NCI-H526 treated with DMSO at 0.1 percent for 48 hours (cell line): ENCODE measurements at regions not wholly inside any gene's neighbourhood (a gene's known extent, or its start where the extent isn't known, plus 50 kb on each side); places are given as distances from the start of the nearest gene placed in this dataset.

Source experiments
- DNase-seq: peaks from one replicate; lab custom pipeline; 2025; lab: John Stamatoyannopoulos, UW

DNA sequence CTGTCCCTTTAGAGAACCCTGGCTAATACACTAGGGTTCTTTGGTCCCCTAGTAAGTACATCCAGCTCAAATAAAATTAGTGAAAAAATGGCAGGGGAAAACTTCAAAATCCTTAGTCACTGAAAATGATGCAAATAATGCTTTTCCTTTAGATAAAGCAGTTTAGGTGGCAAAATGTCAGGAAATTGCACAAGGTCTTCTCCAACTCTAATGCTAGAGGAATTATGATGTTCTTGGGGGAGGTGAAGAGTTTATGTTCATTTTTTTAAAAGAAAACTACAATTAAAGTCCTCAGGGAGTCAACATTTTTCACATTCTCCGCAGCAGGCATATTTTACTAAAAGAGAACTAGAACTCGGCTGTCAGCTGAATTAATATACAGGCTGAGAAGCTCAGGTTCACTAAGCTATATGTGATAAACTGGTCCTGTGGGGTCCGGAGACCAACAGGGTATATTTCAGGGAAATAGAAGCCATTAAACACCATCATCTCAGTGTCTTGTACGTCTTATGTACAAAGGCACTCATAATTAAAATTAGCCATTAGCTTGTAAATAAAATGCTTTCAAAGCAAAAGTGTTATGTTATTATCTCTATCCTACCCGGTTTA, 1164.7 kb upstream of the AUTS2 start:
- no peak for DNase-seq

DNA sequence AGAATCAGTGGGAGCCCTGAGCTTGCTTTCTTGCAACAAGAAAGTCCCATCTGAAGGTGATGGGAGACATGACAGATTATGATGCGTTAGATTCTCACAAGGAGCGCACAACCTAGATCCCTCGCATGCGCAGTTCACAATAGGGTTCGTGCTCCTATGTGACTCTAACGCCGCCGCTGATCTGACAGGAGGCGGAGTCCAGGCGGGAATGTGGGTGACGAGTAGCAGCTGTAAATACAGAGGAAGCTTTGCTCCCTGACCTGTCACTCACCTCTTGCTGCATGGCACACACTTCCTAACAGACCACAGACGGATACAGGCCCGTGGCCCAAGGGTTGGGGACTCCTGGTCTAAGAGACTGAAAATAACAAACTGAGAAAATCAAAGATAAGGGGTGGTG, 1163.4 kb upstream of the AUTS2 start:
- no peak for DNase-seq

DNA sequence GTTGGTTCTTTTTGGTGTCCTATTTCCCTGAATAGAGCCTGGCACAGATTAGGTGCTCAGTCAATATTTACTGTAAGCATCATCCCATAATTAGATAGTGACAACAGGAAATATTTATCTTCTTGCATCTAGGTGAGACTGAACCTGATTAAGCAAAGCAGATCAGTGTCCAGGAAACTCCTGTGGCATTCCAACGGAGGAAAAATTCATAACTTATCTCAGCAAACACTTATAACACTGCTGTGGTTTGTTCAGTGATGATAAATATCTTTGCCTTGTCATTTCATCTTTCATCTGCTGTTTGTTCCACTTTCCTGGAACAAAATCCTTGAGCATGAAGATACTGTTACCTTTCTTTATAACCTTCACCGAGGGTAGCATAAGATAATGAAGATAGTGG, 1160.3 kb upstream of the AUTS2 start:
- no peak for DNase-seq

DNA sequence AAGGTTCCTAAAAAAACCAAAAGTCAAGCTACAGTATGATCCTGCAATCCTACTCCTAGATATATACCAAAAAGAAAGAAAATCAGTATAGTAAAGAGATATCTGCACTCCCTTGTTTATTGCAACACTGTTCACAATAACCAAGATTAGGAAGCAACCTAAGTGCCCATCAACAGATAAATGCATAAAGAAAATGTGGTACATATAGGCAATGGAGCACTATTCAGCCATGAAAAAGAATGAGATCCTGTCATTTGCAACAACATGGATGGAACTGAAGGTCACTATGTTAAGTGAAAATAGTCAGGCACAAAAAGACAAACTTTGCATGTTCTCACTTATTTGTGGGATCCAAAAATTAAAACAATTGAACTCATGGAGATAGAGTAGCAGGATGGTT, 1159.5 kb upstream of the AUTS2 start:
- DNase-seq = no peak

DNA sequence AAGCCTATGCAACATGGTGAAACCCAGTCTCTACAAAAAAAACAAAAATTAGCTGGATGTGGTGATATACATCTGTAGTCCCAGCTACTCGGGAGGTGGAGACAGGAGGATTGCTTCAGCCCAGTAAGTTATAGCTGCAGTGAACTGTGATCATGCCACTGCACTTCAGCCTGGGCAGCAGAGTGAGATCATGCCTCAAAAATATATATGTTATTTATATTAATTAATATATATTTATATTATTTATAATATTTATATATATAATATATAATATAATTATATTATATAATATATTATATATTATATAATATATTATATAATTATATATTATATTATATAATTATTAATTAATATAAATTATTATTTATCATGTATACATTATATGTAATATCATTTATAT, 1158.4 kb upstream of the AUTS2 start:
- DNase-seq = no peak

DNA sequence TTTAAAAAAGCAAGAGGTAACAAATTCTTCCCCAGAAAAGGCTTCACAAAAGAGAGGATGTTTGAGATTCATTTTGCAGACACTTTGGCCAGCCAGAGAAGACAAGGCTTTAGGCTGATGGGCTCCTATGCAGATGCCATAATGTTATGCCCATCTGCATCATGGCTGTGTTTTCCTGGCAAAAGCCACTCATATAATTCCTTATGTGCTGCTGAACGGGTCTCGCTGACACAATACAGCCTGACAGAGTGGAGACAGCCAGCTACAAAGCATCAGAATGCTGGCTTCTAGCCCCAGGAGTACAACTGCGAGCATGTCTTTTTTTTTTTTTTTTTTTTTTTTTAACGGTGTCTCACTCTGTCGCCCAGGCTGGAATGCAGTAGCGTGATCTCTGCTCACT, 1157.4 kb upstream of the AUTS2 start:
- DNase-seq = no peak

DNA sequence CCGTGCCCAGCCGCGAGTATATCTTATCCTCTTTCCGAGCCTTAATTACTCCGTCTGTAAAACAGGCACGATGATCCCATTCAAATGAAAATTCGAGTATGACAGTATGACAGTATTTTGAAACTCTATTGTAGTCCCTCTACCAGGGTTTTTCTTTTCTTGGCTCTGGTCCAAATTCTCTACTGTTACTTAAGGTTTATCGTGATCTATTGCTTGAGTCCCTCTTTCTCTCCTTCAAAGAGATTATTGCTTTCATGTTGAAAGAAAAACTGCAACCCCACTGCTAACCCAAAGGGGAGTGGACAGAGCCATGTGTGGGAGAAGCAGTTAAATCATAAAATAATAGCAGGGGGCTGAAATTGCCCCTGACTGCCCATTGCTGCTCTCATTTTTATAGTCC, 1156.6 kb upstream of the AUTS2 start:
- DNase-seq = no peak

DNA sequence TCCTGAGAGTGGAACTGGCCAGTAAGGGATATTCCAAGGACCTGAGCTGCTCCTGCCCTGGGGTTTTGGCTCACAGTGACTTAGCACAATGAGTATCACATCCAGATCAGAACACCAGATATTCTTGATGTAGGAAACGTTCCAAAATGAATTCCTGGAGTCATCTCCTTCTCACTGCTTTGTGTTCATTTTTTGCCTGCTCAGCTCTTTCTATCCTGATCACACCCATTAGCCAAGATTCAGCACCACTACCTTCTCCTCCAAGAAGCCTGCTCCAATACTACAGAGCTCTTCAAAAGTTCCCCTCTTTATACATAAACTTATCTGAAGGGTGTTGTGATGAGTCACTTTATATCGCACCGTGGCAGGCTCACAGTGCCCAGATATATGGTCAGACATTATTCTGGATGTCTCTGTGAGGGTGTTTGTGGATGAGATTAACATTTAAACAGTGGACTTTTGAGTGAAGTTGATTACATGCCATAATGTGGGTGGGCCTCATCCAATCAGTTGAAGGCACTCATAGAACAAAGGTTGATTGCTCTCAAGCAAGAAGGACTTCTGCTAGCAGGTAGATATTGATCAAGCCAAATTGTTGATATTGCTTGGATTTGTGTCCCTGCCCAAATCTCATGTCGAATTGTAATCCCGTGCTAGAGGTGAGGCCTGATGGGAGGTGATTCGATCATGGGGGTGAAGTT, 1155.2 kb upstream of the AUTS2 start:
- DNase-seq = no peak

DNA sequence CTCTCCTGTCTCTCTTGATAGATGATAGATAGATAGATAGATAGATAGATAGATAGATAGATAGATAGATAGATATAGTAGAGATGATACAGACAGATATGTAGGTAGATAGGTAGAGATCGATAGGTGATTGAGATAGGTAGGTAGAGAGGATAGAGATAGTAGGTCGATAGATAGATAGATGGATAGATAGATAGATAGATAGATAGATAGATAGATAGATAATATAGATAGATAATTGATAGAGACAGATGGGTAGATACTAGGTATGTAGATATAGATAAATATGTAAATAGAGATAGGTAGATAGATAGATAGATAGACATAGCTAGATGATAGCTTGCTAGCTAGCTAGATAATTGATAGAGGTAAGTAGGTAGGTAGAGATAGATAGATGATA, 1154.2 kb upstream of the AUTS2 start:
- no peak for DNase-seq

DNA sequence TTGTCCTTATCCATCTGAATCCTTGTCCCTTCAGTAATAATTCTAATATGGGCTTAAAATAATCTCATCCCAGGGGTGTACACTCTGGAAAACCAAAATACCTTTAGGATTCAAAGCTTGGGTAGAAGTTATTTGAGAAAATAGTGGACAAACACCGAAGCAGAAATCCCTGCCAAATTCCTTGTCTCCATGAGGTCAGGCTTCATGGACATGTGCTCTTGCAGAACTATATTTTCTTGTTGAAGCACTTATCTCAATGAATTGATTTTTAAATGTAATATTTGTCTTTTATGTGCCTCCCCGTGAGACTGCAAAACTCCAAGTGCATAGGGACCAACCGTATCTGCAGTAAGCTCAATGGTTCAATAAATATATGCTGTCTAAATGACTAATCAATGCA, 1153.3 kb upstream of the AUTS2 start:
- no peak for DNase-seq

DNA sequence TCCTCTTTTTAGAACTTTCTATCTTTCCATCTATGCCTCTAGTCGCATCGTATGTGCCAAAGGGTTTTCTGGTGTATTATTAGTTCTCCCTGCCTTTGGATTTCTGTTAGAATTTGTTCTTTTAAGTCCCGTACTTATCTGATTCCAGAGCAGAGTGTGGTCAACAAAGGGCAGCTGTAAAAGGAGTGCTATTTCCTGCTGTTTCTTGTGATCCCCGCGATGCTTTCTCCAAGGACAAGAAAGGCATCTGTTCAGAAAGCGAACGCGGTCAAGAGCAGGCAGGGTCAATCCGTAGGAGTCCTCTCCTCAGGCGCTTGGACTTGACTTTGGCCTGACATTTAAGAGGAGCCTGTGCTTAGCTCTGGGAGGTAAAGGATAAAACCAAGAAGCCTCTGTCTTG, 1152.1 kb upstream of the AUTS2 start:
- DNase-seq = no peak

DNA sequence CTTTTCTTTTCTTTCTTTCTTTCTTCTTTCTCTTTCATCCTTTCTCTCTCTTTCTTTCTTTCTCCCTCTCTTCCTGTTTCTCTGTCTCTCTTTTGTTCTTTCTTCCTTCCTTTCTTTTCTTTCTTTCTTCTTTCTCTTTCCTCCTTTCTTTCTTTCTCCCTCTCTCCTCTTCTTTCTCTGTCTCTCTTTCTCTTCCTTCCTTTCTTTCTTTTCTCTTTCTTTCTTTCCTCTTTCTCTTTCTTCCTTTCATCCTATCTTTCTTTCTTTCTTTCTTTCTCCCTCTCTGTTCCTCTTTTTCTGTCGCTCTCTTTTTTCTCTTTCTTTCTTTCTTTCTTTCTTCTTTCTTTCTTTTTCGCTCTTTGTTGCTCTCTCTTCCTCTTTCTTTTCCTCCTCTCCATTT, 1149.2 kb upstream of the AUTS2 start:
- no peak for DNase-seq

DNA sequence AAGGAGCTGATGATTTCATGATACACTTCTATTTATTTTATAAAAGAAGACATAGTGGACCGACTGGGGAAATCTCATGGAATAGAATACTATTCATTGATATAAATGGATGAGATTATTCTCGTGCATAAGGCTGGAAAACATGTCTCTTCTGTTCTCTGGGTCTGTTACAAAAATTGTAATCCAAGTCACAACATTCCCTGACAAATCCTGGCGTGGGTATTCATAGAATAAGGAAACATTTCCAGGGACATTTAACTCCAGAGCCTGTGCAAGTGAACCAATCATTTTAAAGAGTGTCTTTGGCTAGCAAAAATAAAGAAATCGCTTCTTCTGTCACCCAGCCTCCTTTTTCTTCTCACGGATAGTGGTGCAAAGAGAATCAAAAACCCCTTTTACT, 1148.5 kb upstream of the AUTS2 start:
- DNase-seq = no peak

DNA sequence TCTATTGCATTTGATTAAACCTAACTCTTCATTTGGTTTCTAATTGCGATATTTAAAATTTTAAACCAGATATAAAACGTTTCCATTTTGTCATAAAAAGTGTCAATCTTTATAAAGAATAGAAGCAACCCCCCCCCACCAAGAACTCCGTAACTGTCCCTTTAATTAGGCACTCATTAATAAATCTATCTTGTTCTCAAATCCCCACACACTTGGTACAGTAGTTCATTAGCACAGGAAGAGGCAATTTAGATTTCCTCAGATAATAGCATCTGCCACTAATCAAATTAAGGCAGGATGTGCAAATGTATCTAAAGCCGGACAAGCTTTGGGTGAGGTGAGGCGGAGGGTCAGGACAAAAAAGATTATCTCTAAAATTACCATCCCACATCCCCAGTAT, 1143.3 kb upstream of the AUTS2 start:
- no peak for DNase-seq

DNA sequence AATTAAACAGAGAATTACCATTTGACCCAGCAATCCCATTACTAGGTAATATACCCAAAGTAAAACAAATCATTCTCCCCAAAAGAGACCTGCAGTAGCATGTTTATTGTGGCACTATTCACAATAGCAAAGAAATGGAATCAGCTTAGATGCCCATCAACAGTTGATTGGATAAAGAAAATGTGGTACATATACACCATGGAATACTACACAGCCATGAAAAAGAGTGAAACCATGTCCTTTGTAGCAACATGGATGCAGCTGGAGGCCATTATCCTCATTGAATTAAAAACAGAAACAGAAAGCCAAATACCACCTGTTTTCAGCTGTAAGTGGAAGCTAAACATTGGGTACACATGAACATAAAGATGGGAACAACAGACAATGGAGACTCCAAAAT, 1141.8 kb upstream of the AUTS2 start:
- no peak for DNase-seq

DNA sequence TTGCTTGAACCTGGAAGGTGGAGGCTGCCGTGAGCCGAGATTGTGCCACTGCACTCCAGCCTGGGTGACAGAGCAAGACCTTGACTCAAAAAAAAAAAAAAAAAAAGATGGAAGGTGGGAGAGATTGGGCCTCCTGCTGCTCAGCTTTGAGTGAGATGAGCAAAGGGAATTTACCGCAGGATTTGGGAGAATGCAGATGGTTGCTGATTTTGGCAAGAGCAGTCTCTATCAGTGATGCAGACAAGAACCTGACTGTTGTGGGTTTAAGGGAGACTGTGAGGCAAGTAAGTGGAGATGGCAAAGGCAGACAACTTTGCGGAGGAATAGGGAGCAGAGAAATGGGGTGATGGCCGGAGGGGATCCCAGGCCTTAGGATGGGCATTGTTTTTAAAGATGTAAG, 1140.8 kb upstream of the AUTS2 start:
- no peak for DNase-seq

DNA sequence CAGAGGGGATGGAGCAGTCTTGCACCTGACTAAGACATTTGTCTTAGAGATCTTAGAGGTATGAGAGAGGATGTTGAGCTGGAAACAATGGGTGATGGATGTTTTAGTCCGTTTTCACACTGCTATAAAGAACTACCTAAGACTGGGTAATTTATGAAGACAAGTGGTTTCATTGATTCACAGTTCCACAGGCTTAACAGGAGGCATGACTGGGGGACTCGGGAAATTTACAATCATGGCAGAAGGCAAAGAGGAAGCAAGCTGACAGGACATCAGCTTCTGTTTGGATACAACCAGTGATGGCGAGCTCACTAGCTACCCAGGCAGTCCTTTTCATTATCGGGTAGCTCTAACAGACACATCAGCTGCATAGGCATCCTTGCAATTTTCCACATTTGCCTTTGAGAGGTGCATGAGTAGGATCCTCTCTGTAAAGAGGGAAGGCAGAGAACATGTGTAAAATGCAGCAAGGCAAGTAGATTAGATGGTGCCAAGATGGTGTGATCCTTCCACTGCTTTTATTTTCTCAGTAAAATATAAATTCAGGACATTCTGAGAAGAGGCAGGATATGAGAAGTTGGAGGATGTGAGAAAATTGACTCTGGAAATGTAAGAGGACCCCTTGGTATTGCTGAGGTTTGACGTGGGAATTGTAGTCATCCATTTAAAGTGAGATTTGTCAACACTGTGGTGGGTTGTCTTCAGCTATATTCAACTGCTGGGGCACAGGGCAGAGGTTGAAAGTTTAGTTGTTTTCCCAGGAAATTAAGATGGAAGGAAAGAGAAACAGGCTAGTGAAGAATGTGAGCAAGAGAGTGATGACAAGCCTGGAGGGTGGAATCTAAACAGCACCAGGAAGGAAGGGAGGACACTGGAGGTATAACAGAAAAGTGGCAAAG, 1140.0 kb upstream of the AUTS2 start:
- no peak for DNase-seq

DNA sequence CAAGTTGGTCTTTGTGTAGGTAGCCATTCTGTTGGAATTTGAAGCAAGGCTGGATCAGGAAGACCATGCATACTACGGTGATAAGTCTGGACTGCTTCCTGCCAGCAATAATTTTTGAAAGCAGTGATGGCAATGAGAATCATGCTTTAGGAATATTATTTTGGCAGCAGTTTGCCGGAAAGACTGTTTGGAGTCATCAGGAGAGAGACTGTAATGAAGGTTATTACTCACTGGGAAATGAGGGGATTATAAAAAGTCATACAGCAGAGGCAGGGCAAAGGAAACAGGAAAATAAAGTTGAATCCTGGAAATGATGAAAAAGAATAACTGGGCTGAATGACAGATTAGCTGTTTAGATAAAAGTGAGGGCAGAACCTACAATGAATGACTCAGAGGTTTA, 1136.8 kb upstream of the AUTS2 start:
- DNase-seq = no peak

DNA sequence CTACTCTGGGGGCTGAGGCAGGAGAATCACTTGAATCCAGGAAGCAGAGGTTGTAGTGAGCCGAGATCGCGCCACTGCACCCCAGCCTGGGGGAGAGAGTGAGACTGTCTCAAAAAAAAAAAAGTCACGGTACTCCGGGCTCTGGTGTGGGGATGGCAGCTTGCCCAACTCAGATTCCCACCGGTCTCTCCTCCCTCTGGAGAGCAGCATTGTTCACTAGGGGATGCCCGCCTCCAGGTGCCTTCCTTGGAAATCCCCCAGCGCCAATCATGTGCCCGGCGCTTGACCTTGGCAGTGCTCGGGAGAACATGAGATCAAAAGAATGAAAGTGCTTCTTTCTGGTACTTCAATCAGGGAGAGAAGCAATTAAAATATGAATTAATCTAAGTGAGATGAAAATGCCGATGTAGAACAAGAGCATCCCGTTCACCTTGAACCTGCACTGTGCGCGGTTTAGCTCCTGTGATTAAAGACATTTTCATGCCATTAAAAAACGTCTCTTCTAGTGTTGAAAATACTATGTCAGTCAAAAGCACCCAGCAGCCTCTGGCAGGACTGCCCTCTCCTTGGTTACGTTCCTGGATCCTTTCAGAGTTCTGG, 1127.3 kb upstream of the AUTS2 start:
- no peak for DNase-seq

DNA sequence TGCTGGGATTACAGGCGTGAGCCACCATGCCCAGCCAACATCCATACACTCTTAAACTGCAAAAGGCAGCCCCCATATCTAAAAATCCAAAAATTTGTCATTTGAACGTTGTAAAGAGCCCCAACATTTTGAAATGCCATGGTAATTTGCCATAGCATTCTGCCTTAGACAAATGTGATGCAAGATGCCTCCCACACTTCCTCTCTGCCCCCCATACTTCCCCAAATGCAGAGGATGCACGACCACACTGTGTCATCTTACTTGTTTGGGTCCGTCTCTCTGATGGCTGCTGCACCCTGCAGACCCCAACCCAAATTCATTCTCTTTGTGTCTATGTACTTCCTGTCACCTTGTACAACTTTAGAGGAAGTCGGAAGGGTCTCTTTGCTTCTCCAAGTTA, 1125.6 kb upstream of the AUTS2 start:
- no peak for DNase-seq

DNA sequence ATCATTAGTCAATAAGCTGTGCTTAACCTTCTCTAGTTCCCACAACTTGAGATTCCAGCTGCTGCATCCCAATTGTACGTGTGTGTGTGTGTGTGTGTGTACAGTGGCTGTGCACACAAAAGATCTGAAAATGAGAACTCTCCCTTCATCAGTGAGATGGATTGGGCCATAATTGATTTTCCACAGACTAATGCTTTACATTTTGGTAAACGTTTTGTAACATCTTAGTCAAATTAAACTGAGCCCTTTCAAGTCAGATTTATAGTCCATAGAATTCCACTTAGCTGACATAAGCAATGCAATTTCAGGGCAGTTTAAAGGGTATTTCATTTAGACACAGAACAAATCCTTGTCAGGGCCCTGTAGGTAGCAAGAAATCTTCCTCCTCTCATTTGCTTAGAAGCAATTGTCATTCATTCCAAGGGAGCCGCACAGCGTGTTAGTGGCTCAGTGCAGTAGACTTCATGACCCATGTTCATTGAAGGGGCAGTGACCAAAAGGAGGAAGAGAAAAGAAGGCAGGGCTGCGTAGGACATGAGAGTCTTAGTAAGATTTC, 1123.5 kb upstream of the AUTS2 start:
- no peak for DNase-seq

DNA sequence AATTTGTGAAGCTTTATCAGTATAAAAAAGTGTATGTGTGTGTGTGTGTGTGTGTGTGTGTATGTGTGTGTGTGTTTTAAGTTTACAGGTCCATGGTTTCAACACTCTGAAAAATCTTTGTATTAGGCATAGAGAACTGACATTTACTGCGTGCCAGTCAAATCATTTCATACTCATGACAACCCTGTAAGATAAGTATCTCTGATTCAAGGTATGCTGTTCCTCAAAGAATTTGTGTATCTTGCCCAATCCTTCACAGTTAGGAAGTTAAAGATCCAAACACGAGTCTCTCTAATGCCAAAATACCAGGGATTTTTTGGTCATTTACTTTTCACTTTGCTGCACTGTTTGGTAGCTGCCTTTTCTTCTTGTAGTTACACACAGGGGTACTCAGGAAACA, 1121.3 kb upstream of the AUTS2 start:
- DNase-seq = no peak

DNA sequence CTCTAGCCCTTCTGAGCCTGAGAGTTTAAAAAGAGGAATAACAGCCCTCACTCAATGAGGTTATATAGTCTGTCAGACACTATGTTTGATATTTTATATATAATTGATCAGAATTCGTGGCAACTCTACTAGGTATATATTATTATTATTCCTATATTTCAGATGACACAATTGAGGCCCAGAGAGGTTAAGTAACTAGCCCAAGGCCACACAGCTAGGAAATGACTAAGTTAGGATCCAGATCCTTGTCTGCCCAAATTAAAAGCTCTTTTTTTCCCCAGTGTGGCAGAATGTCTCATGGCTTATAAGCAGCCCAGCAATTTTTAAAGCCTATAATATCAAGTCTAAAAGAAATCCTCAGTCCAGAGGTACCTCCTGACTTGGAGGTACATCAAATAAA, 1119.9 kb upstream of the AUTS2 start:
- no peak for DNase-seq
